ENCODE measurements at regions not wholly inside any gene's neighbourhood (a gene's known extent, or its start where the extent isn't known, plus 50 kb on each side); places are given as distances from the start of the nearest gene placed in this dataset.

- DNase-seq: no peak
Observed at GRCh38 chr14:89660166-89660565, 243.1 kb upstream of the FOXN3 start.

GRCh38 chr14:89658977-89659670 is 242.1 kb upstream of the FOXN3 start:
- DNase-seq: no peak

GRCh38 chr14:89657014-89657413 is 240.0 kb upstream of the FOXN3 start:
- no peak for DNase-seq

GRCh38 chr14:89654998-89655397 is 238.0 kb upstream of the FOXN3 start:
- DNase-seq: peak; percentile 73

GRCh38 chr14:89652352-89652751 is 235.3 kb upstream of the FOXN3 start:
- no peak for DNase-seq

- DNase-seq: no peak
Observed at GRCh38 chr14:89651805-89652204, 234.8 kb upstream of the FOXN3 start.

- DNase-seq: no peak
Observed at GRCh38 chr14:89650077-89650978, 233.3 kb upstream of the FOXN3 start.

GRCh38 chr14:89649451-89650075 is 232.5 kb upstream of the FOXN3 start:
- no peak for DNase-seq

- DNase-seq: no peak
Observed at GRCh38 chr14:89648924-89649323, 231.9 kb upstream of the FOXN3 start.

GRCh38 chr14:89648510-89648909 is 231.5 kb upstream of the FOXN3 start:
- DNase-seq: no peak

- no peak for DNase-seq
Observed at GRCh38 chr14:89646971-89647370, 229.9 kb upstream of the FOXN3 start.

- DNase-seq: peak; percentile 15
Observed at GRCh38 chr14:89644641-89645040, 227.6 kb upstream of the FOXN3 start.

GRCh38 chr14:89641495-89642175 is 224.6 kb upstream of the FOXN3 start:
- DNase-seq: no peak

- DNase-seq: no peak
Observed at GRCh38 chr14:89640141-89640540, 223.1 kb upstream of the FOXN3 start.

- no peak for DNase-seq
Observed at GRCh38 chr14:89639687-89640086, 222.7 kb upstream of the FOXN3 start.

- no peak for DNase-seq
Observed at GRCh38 chr14:89638891-89639290, 221.9 kb upstream of the FOXN3 start.

GRCh38 chr14:89637581-89637980 is 220.5 kb upstream of the FOXN3 start:
- no peak for DNase-seq

GRCh38 chr14:89635615-89636014 is 218.6 kb upstream of the FOXN3 start:
- DNase-seq: no peak

GRCh38 chr14:89634037-89634436 is 217.0 kb upstream of the FOXN3 start:
- no peak for DNase-seq

- no peak for DNase-seq
Observed at GRCh38 chr14:89630101-89630829, 213.2 kb upstream of the FOXN3 start.

- no peak for DNase-seq
Observed at GRCh38 chr14:89629383-89629782, 212.3 kb upstream of the FOXN3 start.

- DNase-seq: no peak
Observed at GRCh38 chr14:89628521-89628920, 211.5 kb upstream of the FOXN3 start.

All from COR-L47 (cell line).